T-helper 1 cell treated with Interleukin-12 subunit alpha and Interleukin-12 subunit beta and Interleukin-4 antibody, amounts not matched to agents 30 μg/mL and 1 μg/mL, for 36 hours (primary cell): ENCODE measurements at regions not wholly inside any gene's neighbourhood (a gene's known extent, or its start where the extent isn't known, plus 50 kb on each side); places are given as distances from the start of the nearest gene placed in this dataset.

Experiments
- H3K27ac Mint-ChIP-seq: one replicate; pipeline ENCODE4 v1.8.0; 2021; ENCODE audit warnings: mild to moderate bottlenecking, mixed read lengths
- H3K27me3 Mint-ChIP-seq: one replicate; pipeline ENCODE4 v1.8.0; 2021; ENCODE audit warnings: low read depth, mixed read lengths
- H3K36me3 Mint-ChIP-seq: one replicate; pipeline ENCODE4 v1.8.0; 2021; ENCODE audit warnings: low read depth, mixed read lengths
- H3K4me1 Mint-ChIP-seq: one replicate; pipeline ENCODE4 v1.8.0; 2021; ENCODE audit warnings: low read depth, mixed read lengths
- H3K4me3 Mint-ChIP-seq: one replicate; pipeline ENCODE4 v1.8.0; 2021; ENCODE audit warnings: mild to moderate bottlenecking, moderate library complexity, mixed read lengths
- H3K9me3 Mint-ChIP-seq: one replicate; pipeline ENCODE4 v1.8.0; 2021; ENCODE audit warnings: mixed read lengths

- Mint-ChIP-seq H3K4me3 (no peak overlapping the region), H3K4me1 (no peaks in the 10 kb centered on the region), H3K9me3 (no peaks in the 10 kb centered on the region), H3K36me3 (no peaks in the 10 kb centered on the region), H3K27me3 (no peaks in the 10 kb centered on the region), H3K27ac (no peak overlapping the region)
Observed at GRCh38 chr10:65328486-65328885, 1597.3 kb upstream of the LRRTM3 start.

- H3K27ac Mint-ChIP-seq, result no peak overlapping the region
- H3K9me3 Mint-ChIP-seq, result no peaks in the 10 kb centered on the region
- H3K27me3 Mint-ChIP-seq, result no peaks in the 10 kb centered on the region
- H3K36me3 Mint-ChIP-seq, result no peaks in the 10 kb centered on the region
- H3K4me1 Mint-ChIP-seq, result no peaks in the 10 kb centered on the region
- no peak overlapping the region for H3K4me3 Mint-ChIP-seq
Observed at GRCh38 chr10:65335311-65335710, 1590.5 kb upstream of the LRRTM3 start.

DNA sequence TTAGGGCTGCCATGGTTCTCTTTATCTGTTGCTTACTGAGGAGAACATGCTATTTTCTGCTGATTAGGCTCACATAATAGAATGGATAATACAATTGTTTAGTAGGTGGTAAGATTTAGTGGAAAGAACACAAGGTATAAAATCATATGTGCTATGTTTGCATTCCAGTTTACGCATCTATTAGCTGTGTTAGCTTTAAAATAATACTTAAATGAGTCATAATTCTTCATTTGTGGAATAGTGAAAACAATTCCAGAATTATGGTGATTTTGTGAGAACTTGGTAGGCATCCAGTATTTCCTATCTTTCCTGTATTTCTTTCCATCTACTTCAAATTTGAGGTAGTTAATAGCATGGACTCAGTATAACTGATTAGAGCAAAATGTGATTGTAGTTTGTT, 1585.5 kb upstream of the LRRTM3 start:
- no peak overlapping the region for H3K27ac Mint-ChIP-seq

DNA sequence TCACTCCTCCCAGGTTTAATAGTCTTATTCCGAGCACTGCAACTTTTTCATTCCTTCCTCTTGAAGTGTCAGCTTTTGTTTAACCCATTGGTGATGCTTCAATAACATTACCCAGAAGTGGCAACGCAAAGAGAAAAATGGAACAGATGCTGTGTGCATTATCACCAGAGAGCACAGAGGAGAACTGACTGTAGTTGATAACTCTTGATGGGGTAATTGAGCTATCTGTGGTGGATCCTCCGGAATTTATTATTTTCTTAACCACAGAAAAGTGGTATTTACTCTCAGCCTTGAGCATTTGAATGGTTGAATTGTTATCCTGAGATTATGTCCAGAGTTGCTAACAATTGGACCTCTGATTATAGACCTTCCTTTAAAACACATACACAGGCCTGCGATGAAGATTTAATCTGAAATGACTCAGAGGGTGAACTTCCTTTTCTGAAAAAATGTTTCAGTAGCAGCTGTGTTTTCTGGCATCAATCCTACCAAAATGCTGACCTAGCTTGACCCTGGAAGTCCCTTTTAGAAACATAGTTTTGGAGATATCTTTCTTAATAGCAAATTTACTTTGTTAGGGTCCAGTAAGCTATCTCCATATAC, 1584.4 kb upstream of the LRRTM3 start:
- Mint-ChIP-seq H3K4me3 (no peak overlapping the region), H3K36me3 (no peaks in the 10 kb centered on the region), H3K27ac (no peak overlapping the region), H3K4me1 (no peaks in the 10 kb centered on the region), H3K27me3 (no peaks in the 10 kb centered on the region), H3K9me3 (no peaks in the 10 kb centered on the region)

More for the DNA sequence above, 1585.5 kb upstream of the LRRTM3 start:
- H3K4me3 Mint-ChIP-seq, result no peak overlapping the region
- H3K9me3 Mint-ChIP-seq, result no peaks in the 10 kb centered on the region
- H3K27me3 Mint-ChIP-seq, result no peaks in the 10 kb centered on the region
- no peaks in the 10 kb centered on the region for H3K36me3 Mint-ChIP-seq
- no peaks in the 10 kb centered on the region for H3K4me1 Mint-ChIP-seq

GRCh38 chr10:65342245-65342644, 1583.6 kb upstream of the LRRTM3 start:
- H3K4me1 Mint-ChIP-seq, result no peaks in the 10 kb centered on the region
- H3K27ac Mint-ChIP-seq, result no peak overlapping the region
- H3K9me3 Mint-ChIP-seq, result no peaks in the 10 kb centered on the region
- no peaks in the 10 kb centered on the region for H3K27me3 Mint-ChIP-seq
- H3K4me3 Mint-ChIP-seq, result no peak overlapping the region
- no peaks in the 10 kb centered on the region for H3K36me3 Mint-ChIP-seq

GRCh38 chr10:65346466-65346865, 1579.4 kb upstream of the LRRTM3 start:
- Mint-ChIP-seq H3K4me1 (no peaks in the 10 kb centered on the region), H3K36me3 (no peaks in the 10 kb centered on the region), H3K4me3 (no peak overlapping the region), H3K9me3 (peaks cover 5% of the 10 kb centered on the region), H3K27me3 (no peaks in the 10 kb centered on the region), H3K27ac (no peak overlapping the region)

DNA sequence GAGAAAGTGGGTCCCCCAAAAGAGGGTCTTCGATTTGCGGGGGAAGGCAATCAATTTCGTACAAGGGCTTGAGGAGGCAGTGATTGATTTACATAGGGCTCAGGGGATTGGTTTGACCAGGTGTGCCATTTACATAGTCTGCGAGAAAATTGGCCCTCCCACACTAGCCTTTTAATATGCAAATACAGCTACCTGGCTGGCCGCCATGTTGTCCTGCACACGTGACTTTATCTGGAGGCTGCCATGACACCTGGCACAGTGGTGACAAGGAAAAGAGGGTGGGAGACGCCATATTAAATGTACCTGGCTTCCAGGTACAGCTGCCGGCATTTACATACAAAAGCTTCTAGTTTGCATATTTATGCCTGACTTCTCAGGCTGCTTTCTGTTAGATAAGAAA, 1577.2 kb upstream of the LRRTM3 start:
- no peaks in the 10 kb centered on the region for H3K4me1 Mint-ChIP-seq
- no peak overlapping the region for H3K27ac Mint-ChIP-seq
- H3K36me3 Mint-ChIP-seq, result no peaks in the 10 kb centered on the region
- H3K27me3 Mint-ChIP-seq, result no peaks in the 10 kb centered on the region
- H3K9me3 Mint-ChIP-seq, result peaks cover 5% of the 10 kb centered on the region
- no peak overlapping the region for H3K4me3 Mint-ChIP-seq

- H3K27ac Mint-ChIP-seq, result no peak overlapping the region
- no peaks in the 10 kb centered on the region for H3K27me3 Mint-ChIP-seq
- H3K4me1 Mint-ChIP-seq, result no peaks in the 10 kb centered on the region
- no peak overlapping the region for H3K4me3 Mint-ChIP-seq
- peaks cover 5% of the 10 kb centered on the region for H3K9me3 Mint-ChIP-seq
- no peaks in the 10 kb centered on the region for H3K36me3 Mint-ChIP-seq
Observed at GRCh38 chr10:65350611-65351010, 1575.2 kb upstream of the LRRTM3 start.

GRCh38 chr10:65355141-65355680, 1570.6 kb upstream of the LRRTM3 start:
- Mint-ChIP-seq H3K36me3 (no peaks in the 10 kb centered on the region), H3K27ac (no peak overlapping the region), H3K9me3 (no peaks in the 10 kb centered on the region), H3K4me3 (no peak overlapping the region), H3K4me1 (no peaks in the 10 kb centered on the region), H3K27me3 (no peaks in the 10 kb centered on the region)

- no peak overlapping the region for H3K4me3 Mint-ChIP-seq
- no peak overlapping the region for H3K27ac Mint-ChIP-seq
- no peaks in the 10 kb centered on the region for H3K9me3 Mint-ChIP-seq
- H3K36me3 Mint-ChIP-seq, result no peaks in the 10 kb centered on the region
- H3K27me3 Mint-ChIP-seq, result no peaks in the 10 kb centered on the region
- no peaks in the 10 kb centered on the region for H3K4me1 Mint-ChIP-seq
Observed at GRCh38 chr10:65358565-65358964, 1567.3 kb upstream of the LRRTM3 start.

- Mint-ChIP-seq H3K9me3 (no peaks in the 10 kb centered on the region), H3K27ac (no peak overlapping the region), H3K4me3 (no peak overlapping the region), H3K4me1 (no peaks in the 10 kb centered on the region), H3K27me3 (no peaks in the 10 kb centered on the region), H3K36me3 (no peaks in the 10 kb centered on the region)
Observed at GRCh38 chr10:65360497-65360896, 1565.3 kb upstream of the LRRTM3 start.

DNA sequence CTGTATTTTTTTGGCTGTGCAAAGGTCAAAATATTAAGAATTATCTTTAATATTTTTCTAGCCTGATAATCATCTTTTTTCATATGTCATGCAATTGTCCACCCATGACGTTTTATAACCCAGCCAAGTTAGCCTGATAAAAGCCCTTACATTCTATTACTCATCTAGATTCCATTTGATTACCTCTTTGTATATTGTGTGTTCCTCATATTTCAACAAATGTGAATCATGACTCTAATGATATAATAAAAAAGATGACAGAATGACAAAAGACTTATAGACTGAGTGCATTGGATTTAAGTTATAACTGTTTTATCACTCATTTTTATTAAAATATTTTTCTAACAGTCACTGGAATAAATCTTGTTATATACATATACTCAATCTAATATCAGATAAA, 1560.0 kb upstream of the LRRTM3 start:
- Mint-ChIP-seq H3K27ac (no peak overlapping the region), H3K4me1 (no peaks in the 10 kb centered on the region), H3K4me3 (no peak overlapping the region), H3K9me3 (peaks cover 3% of the 10 kb centered on the region), H3K27me3 (no peaks in the 10 kb centered on the region), H3K36me3 (no peaks in the 10 kb centered on the region)

DNA sequence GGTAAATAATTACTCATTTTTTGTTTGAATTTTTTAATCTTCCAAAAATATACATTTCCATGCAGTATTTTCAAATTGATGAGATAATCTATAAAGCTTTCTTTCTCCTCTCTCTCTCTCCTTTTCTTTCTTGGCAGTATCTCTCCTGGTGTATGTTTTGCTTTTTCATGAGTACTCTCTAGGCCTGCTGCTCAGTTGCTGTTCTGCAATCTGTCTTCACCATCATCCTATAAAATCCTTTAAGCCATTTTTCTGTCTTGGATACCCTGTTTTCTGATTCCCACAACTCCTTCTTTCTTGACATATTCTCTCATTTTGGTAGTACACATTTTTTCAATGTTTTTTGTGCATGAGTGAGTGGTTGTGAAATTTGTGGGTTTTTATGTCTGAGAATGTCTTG, 1558.1 kb upstream of the LRRTM3 start:
- Mint-ChIP-seq H3K4me3 (no peak overlapping the region), H3K27me3 (no peaks in the 10 kb centered on the region), H3K27ac (no peak overlapping the region), H3K36me3 (no peaks in the 10 kb centered on the region), H3K9me3 (peaks cover 3% of the 10 kb centered on the region), H3K4me1 (no peaks in the 10 kb centered on the region)

- Mint-ChIP-seq H3K36me3 (no peaks in the 10 kb centered on the region), H3K9me3 (peaks cover 12% of the 10 kb centered on the region), H3K27me3 (no peaks in the 10 kb centered on the region), H3K4me1 (no peaks in the 10 kb centered on the region), H3K4me3 (no peak overlapping the region), H3K27ac (no peak overlapping the region)
Observed at GRCh38 chr10:65375528-65375927, 1550.3 kb upstream of the LRRTM3 start.

- Mint-ChIP-seq H3K36me3 (no peaks in the 10 kb centered on the region), H3K4me1 (no peaks in the 10 kb centered on the region)
Observed at GRCh38 chr10:65377687-65378086, 1548.1 kb upstream of the LRRTM3 start.

More at GRCh38 chr10:65377687-65378086, 1548.1 kb upstream of the LRRTM3 start:
- Mint-ChIP-seq H3K27ac (no peak overlapping the region), H3K27me3 (no peaks in the 10 kb centered on the region), H3K4me3 (no peak overlapping the region), H3K9me3 (peaks cover 12% of the 10 kb centered on the region)
